Gastroesophageal sphincter (tissue), 3 donors: ENCODE measurements at regions not wholly inside any gene's neighbourhood (a gene's known extent, or its start where the extent isn't known, plus 50 kb on each side); places are given as distances from the start of the nearest gene placed in this dataset.

Experiments used
- CTCF ChIP-seq, 4 experiments: fragments of 200-600 bp in 2 of 4; fragments of 450-650 bp in 2 of 4; sonication (generic) in 1 of 4; IDR thresholded peaks; one replicate each; pipeline ENCODE4 v1.5.1; 2017 to 2019; ENCODE audit warnings: antibody characterized with exemption in 4 of 4, mild to moderate bottlenecking in 2 of 4, moderate library complexity in 2 of 4
- EP300 ChIP-seq: sonication (generic); formaldehyde crosslinking; IDR thresholded peaks from one replicate; pipeline ENCODE4 v1.6.1; 2017; ENCODE audit warnings: antibody characterized with exemption, mild to moderate bottlenecking
- POLR2A ChIP-seq, 2 donors: fragments of 450-650 bp; IDR thresholded peaks; one replicate each; pipeline ENCODE4 v1.6.1; 2017; ENCODE audit warnings: antibody characterized with exemption in 2 of 2, mild to moderate bottlenecking in 2 of 2, moderate library complexity in 1 of 2

- TF ChIP-seq CTCF (IDR thresholded peaks at IDR 0.05) (no peak), EP300 (no peak), POLR2A (IDR thresholded peaks at IDR 0.05) (no peak)
These were observed 208.5 kb downstream of the TMEM161B start for GRCh38 chr5:88060194-88060593.
